Right atrium auricular region (tissue), 2 donors: ENCODE measurements at regions not wholly inside any gene's neighbourhood (a gene's known extent, or its start where the extent isn't known, plus 50 kb on each side); places are given as distances from the start of the nearest gene placed in this dataset.
"Not testable (repeated sequence)": the region's sequence is repeated elsewhere in the genome, so short reads cannot be mapped to it uniquely, and the experiment has no call there.

Experiments used
- DNase-seq: peaks from one replicate; pipeline ENCODE4 v3.0.0-alpha.2; 2019; ENCODE audit warnings: low spot score
- H3K27ac ChIP-seq, 2 donors: fragments of 200-600 bp; sonication (generic); 1 replicate in 1 of 2; 2 replicates in 1 of 2; pipeline ENCODE4 v1.5.1; 2016 to 2019
- H3K27me3 ChIP-seq, 2 donors: fragments of 200-600 bp; sonication (generic); one replicate each; pipeline versions ENCODE4 v1.5.1 to v1.6.0; 2017 to 2019
- H3K36me3 ChIP-seq: fragments of 200-600 bp; sonication (generic); one replicate; pipeline ENCODE4 v1.5.1; 2016
- H3K4me1 ChIP-seq, 2 donors: fragments of 200-600 bp; sonication (generic); one replicate each; pipeline versions ENCODE4 v1.5.1 to v1.6.0; 2017 to 2019
- H3K4me3 ChIP-seq, 2 donors: fragments of 200-600 bp; sonication (generic); 1 replicate in 1 of 2; 2 replicates in 1 of 2; pipeline ENCODE4 v1.5.1; 2017 to 2019; ENCODE audit warnings: mild to moderate bottlenecking in 1 of 2, moderate library complexity in 1 of 2
- H3K9me3 ChIP-seq, 2 donors: fragments of 200-600 bp; sonication (generic); one replicate each; pipeline ENCODE4 v1.5.1; 2019
- CTCF ChIP-seq, 2 donors: fragments of 200-600 bp; sonication (generic); IDR thresholded peaks; one replicate each; pipeline ENCODE4 v1.5.1; 2019; ENCODE audit warnings: antibody characterized with exemption in 2 of 2

GRCh38 chr9:115413304-115413703 is 295.3 kb upstream of the TNC start:
- Histone ChIP-seq H3K9me3 (no peaks in the 10 kb centered on the region), H3K4me3 (no peak overlapping the region), H3K27me3 (no peaks in the 10 kb centered on the region), H3K36me3 (no peaks in the 10 kb centered on the region), H3K27ac (no peak overlapping the region), H3K4me1 (no peaks in the 10 kb centered on the region)
- TF ChIP-seq CTCF (IDR thresholded peaks at IDR 0.05) = no peak
- no peak for DNase-seq

GRCh38 chr9:115413766-115414382 is 295.9 kb upstream of the TNC start:
- Histone ChIP-seq H3K27me3 (no peaks in the 10 kb centered on the region), H3K27ac (no peak overlapping the region), H3K9me3 (no peaks in the 10 kb centered on the region), H3K36me3 (no peaks in the 10 kb centered on the region), H3K4me1 (no peaks in the 10 kb centered on the region), H3K4me3 (no peak overlapping the region)
- TF ChIP-seq CTCF (IDR thresholded peaks at IDR 0.05) = no peak
- no peak for DNase-seq

GRCh38 chr9:115414561-115414960 is 296.6 kb upstream of the TNC start:
- DNase-seq = no peak
- H3K27ac ChIP-seq = no peak overlapping the region
- TF ChIP-seq CTCF (IDR thresholded peaks at IDR 0.05) = no peak
- H3K4me3 ChIP-seq = no peak overlapping the region
- H3K36me3 ChIP-seq = no peaks in the 10 kb centered on the region
- no peaks in the 10 kb centered on the region for H3K27me3 ChIP-seq
- H3K4me1 ChIP-seq = no peaks in the 10 kb centered on the region
- no peaks in the 10 kb centered on the region for H3K9me3 ChIP-seq

GRCh38 chr9:115415450-115415849 is 297.5 kb upstream of the TNC start:
- no peak overlapping the region for H3K27ac ChIP-seq
- TF ChIP-seq CTCF (IDR thresholded peaks at IDR 0.05) = no peak
- DNase-seq = no peak
- no peaks in the 10 kb centered on the region for H3K27me3 ChIP-seq
- peaks cover 0 to 4% of the 10 kb centered on the region in 2 donors for H3K9me3 ChIP-seq
- no peaks in the 10 kb centered on the region for H3K36me3 ChIP-seq
- H3K4me3 ChIP-seq = no peak overlapping the region
- no peaks in the 10 kb centered on the region for H3K4me1 ChIP-seq

GRCh38 chr9:115416299-115416698 is 298.3 kb upstream of the TNC start:
- no peak for TF ChIP-seq CTCF (IDR thresholded peaks at IDR 0.05)
- H3K27me3 ChIP-seq = no peaks in the 10 kb centered on the region
- DNase-seq = no peak
- H3K4me3 ChIP-seq = no peak overlapping the region
- no peaks in the 10 kb centered on the region for H3K4me1 ChIP-seq
- H3K36me3 ChIP-seq = no peaks in the 10 kb centered on the region
- peaks cover 0 to 12% of the 10 kb centered on the region in 2 donors for H3K9me3 ChIP-seq
- H3K27ac ChIP-seq = no peak overlapping the region

GRCh38 chr9:115418181-115418580 is 300.2 kb upstream of the TNC start:
- peaks cover 0 to 24% of the 10 kb centered on the region in 2 donors for H3K9me3 ChIP-seq

More at GRCh38 chr9:115418181-115418580, 300.2 kb upstream of the TNC start:
- not testable (repeated sequence) for H3K36me3 ChIP-seq, H3K27ac ChIP-seq, H3K4me3 ChIP-seq, DNase-seq, H3K27me3 ChIP-seq, H3K4me1 ChIP-seq
